ENCODE measurements at regions not wholly inside any gene's neighbourhood (a gene's known extent, or its start where the extent isn't known, plus 50 kb on each side); places are given as distances from the start of the nearest gene placed in this dataset.

DNA sequence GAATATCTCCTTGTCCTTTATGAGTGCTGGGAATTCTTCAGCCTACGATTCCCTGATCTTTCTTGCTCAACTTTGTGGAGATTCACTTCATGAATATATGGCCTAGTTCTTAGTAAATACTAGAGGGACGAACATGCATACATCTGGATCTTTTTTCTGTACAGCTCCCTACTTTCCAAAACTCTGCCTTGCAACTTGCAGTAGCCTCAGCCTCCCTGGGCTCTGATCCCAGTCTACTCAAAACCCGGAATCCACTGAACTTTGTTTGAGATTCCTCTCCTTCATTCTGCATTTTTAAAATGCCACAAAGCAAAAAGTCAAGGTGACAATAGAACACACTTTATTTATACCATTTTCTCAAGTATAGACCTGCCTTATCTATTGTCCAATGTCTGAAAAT lies 50.0 kb upstream of the PCDH7 start:
- TF ChIP-seq CTCF (IDR thresholded peaks at IDR 0.05) (no peak), POLR2A (IDR thresholded peaks at IDR 0.05) (no peak), POLR2AphosphoS5 (IDR thresholded peaks at IDR 0.05) (no peak), EP300 (IDR thresholded peaks at IDR 0.05) (no peak)
